ENCODE measurements at regions not wholly inside any gene's neighbourhood (a gene's known extent, or its start where the extent isn't known, plus 50 kb on each side); places are given as distances from the start of the nearest gene placed in this dataset.

GRCh38 chrX:21126661-21127060 is 247.6 kb upstream of the CNKSR2 start:
- no peak for DNase-seq (ENCODE audit: low spot score)

GRCh38 chrX:21131346-21131745 is 242.9 kb upstream of the CNKSR2 start:
- DNase-seq (ENCODE audit: low spot score), result no peak

- DNase-seq (ENCODE audit: low spot score), result no peak
Measured at GRCh38 chrX:21131786-21132185, 242.4 kb upstream of the CNKSR2 start.

GRCh38 chrX:21132686-21133393 is 241.4 kb upstream of the CNKSR2 start:
- no peak for DNase-seq (ENCODE audit: low spot score)

GRCh38 chrX:21150208-21150607 is 224.0 kb upstream of the CNKSR2 start:
- DNase-seq (ENCODE audit: low spot score), result no peak

- no peak for DNase-seq (ENCODE audit: low spot score)
Measured at GRCh38 chrX:21151051-21151450, 223.2 kb upstream of the CNKSR2 start.

GRCh38 chrX:21153033-21153432 is 221.2 kb upstream of the CNKSR2 start:
- DNase-seq (ENCODE audit: low spot score), result no peak

- peak; percentile 1 for DNase-seq (ENCODE audit: low spot score)
Measured at GRCh38 chrX:21153503-21153902, 220.7 kb upstream of the CNKSR2 start.

- no peak for DNase-seq (ENCODE audit: low spot score)
Measured at GRCh38 chrX:21155916-21156315, 218.3 kb upstream of the CNKSR2 start.

- no peak for DNase-seq (ENCODE audit: low spot score)
Measured at GRCh38 chrX:21156632-21157031, 217.6 kb upstream of the CNKSR2 start.

- no peak for DNase-seq (ENCODE audit: low spot score)
Measured at GRCh38 chrX:21158678-21159077, 215.5 kb upstream of the CNKSR2 start.

- no peak for DNase-seq (ENCODE audit: low spot score)
Measured at GRCh38 chrX:21166272-21166982, 207.8 kb upstream of the CNKSR2 start.

GRCh38 chrX:21167011-21167410 is 207.2 kb upstream of the CNKSR2 start:
- no peak for DNase-seq (ENCODE audit: low spot score)

- no peak for DNase-seq (ENCODE audit: low spot score)
Measured at GRCh38 chrX:21167494-21167893, 206.7 kb upstream of the CNKSR2 start.

GRCh38 chrX:21168401-21169160 is 205.6 kb upstream of the CNKSR2 start:
- DNase-seq (ENCODE audit: low spot score), result no peak

GRCh38 chrX:21171181-21171580 is 203.0 kb upstream of the CNKSR2 start:
- DNase-seq (ENCODE audit: low spot score), result no peak

GRCh38 chrX:21174439-21174838 is 199.8 kb upstream of the CNKSR2 start:
- no peak for DNase-seq (ENCODE audit: low spot score)

GRCh38 chrX:21176921-21177571 is 197.2 kb upstream of the CNKSR2 start:
- no peak for DNase-seq (ENCODE audit: low spot score)

- DNase-seq (ENCODE audit: low spot score), result no peak
Measured at GRCh38 chrX:21181232-21181853, 192.9 kb upstream of the CNKSR2 start.

- DNase-seq (ENCODE audit: low spot score), result no peak
Measured at GRCh38 chrX:21193196-21193595, 181.0 kb upstream of the CNKSR2 start.

- no peak for DNase-seq (ENCODE audit: low spot score)
Measured at GRCh38 chrX:21194526-21194925, 179.7 kb upstream of the CNKSR2 start.

GRCh38 chrX:21207080-21207479 is 167.1 kb upstream of the CNKSR2 start:
- no peak for DNase-seq (ENCODE audit: low spot score)

Measured in pons (tissue), 1 donor.